ENCODE measurements at regions not wholly inside any gene's neighbourhood (a gene's known extent, or its start where the extent isn't known, plus 50 kb on each side); places are given as distances from the start of the nearest gene placed in this dataset.

DNA sequence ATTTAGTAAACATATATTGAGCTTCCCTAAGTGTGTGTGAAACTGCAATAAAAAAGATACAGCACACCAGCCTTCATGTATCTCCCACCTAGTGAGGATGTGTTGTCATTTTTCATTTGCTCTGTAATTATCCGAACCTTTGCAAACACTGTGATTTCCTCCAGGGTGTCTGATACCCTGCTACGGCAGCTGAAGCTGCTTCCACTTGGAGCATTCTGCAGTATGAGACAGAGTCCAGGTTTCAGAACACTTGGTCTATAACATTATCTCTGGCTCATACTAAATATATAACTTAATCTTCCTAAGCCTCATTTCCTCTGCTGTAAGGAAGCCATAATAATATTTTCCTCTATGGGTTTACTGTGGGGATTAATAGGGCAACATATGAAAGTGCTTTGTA, 1338.1 kb upstream of the SLC10A2 start:
- no peak overlapping the region for H3K4me2 ChIP-seq (ENCODE audit: insufficient read depth, low read length, poor library complexity, severe bottlenecking)
- H3K79me1 ChIP-seq (ENCODE audit: low read depth, low read length): no peaks in the 10 kb centered on the region
- H3K18ac ChIP-seq (ENCODE audit: low read length): no peak overlapping the region
- no peak overlapping the region for H3K4ac ChIP-seq (ENCODE audit: low read length)
- no peak overlapping the region for H2AK5ac ChIP-seq (ENCODE audit: low read depth, low read length)
- H4K91ac ChIP-seq (ENCODE audit: low read depth, low read length, poor library complexity): no peak overlapping the region
- H3K23ac ChIP-seq (ENCODE audit: low read depth, low read length, poor library complexity): no peak overlapping the region
- no peaks in the 10 kb centered on the region for H3K36me3 ChIP-seq (replicated peaks in 1 of 2; ENCODE audit: control insufficient read depth in 2 of 2, insufficient read depth in 2 of 2, low read length in 2 of 2)
- H3K27ac ChIP-seq (replicated peaks; ENCODE audit: low read length): no peak overlapping the region
- H2BK12ac ChIP-seq (ENCODE audit: low read length): no peak overlapping the region
- H3K4me3 ChIP-seq (ENCODE audit: low read length in 2 of 2): no peak overlapping the region
- H2BK15ac ChIP-seq (ENCODE audit: low read length): no peak overlapping the region
- H3K4me1 ChIP-seq (ENCODE audit: control insufficient read depth in 2 of 2, insufficient read depth in 1 of 2, low read depth in 1 of 2, low read length in 2 of 2): no peaks in the 10 kb centered on the region
- no peak overlapping the region for H2BK5ac ChIP-seq (ENCODE audit: low read length)
- no CpG with 5 or more reads among the region's 2 CpGs for WGBS, 2 donors (ENCODE audit: extremely low coverage in 2 of 2, insufficient read length in 2 of 2, insufficient replicate concordance in 1 of 2)
- DNase-seq (ENCODE audit: low spot score): no peak
- no peak overlapping the region for H3K14ac ChIP-seq (ENCODE audit: low read length)
- no peak overlapping the region for H2AFZ ChIP-seq (ENCODE audit: low read length)
- H3K27me3 ChIP-seq (ENCODE audit: control insufficient read depth in 3 of 3, insufficient read depth in 3 of 3, low read depth in 1 of 3, low read length in 3 of 3): no peaks in the 10 kb centered on the region
- no peak overlapping the region for H3K9ac ChIP-seq (ENCODE audit: low read depth, low read length, poor library complexity)
- H2BK120ac ChIP-seq (ENCODE audit: low read depth, low read length): no peak overlapping the region
- no peak overlapping the region for H4K8ac ChIP-seq (ENCODE audit: low read depth, low read length)
- no peaks in the 10 kb centered on the region for H3K9me3 ChIP-seq (replicated peaks in 1 of 2; ENCODE audit: control insufficient read depth in 2 of 2, insufficient read depth in 1 of 2, low read depth in 1 of 2, low read length in 2 of 2)

DNA sequence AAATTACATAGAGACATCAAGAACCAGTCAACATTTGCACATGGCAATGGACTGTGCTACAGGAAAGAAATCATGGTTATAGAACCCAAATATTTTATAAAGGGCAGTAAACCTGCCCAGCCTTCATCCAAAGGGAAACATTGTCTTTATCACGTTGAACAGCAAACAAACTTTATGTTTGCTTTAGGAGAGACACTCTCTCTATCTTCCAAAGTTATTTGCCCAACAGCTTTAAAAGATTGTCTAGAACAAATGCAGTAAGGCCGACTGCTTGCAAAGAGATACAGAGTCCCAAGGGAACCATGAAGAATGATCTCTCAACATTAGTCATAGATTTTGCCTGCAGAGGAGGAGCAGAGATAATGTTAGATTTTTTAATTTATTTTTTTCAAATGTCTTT, 1323.5 kb upstream of the SLC10A2 start:
- no peak overlapping the region for H3K23ac ChIP-seq (ENCODE audit: low read depth, low read length, poor library complexity)
- H3K27ac ChIP-seq (replicated peaks; ENCODE audit: low read length): no peak overlapping the region
- H3K4ac ChIP-seq (ENCODE audit: low read length): no peak overlapping the region
- no peaks in the 10 kb centered on the region for H3K79me1 ChIP-seq (ENCODE audit: low read depth, low read length)
- H3K27me3 ChIP-seq (ENCODE audit: control insufficient read depth in 3 of 3, insufficient read depth in 3 of 3, low read depth in 1 of 3, low read length in 3 of 3): no peaks in the 10 kb centered on the region
- H3K36me3 ChIP-seq (replicated peaks in 1 of 2; ENCODE audit: control insufficient read depth in 2 of 2, insufficient read depth in 2 of 2, low read length in 2 of 2): no peaks in the 10 kb centered on the region
- H3K4me2 ChIP-seq (ENCODE audit: insufficient read depth, low read length, poor library complexity, severe bottlenecking): no peak overlapping the region
- no peak for DNase-seq (ENCODE audit: low spot score)
- no peak overlapping the region for H3K14ac ChIP-seq (ENCODE audit: low read length)
- H2BK120ac ChIP-seq (ENCODE audit: low read depth, low read length): no peak overlapping the region
- no peak overlapping the region for H2BK12ac ChIP-seq (ENCODE audit: low read length)
- no peak overlapping the region for H3K18ac ChIP-seq (ENCODE audit: low read length)
- H2BK5ac ChIP-seq (ENCODE audit: low read length): no peak overlapping the region
- H2BK15ac ChIP-seq (ENCODE audit: low read length): no peak overlapping the region
- no CpG with 5 or more reads among the region's 2 CpGs for WGBS, 2 donors (ENCODE audit: extremely low coverage in 2 of 2, insufficient read length in 2 of 2, insufficient replicate concordance in 1 of 2)
- no peaks in the 10 kb centered on the region for H3K9me3 ChIP-seq (replicated peaks in 1 of 2; ENCODE audit: control insufficient read depth in 2 of 2, insufficient read depth in 1 of 2, low read depth in 1 of 2, low read length in 2 of 2)
- H2AFZ ChIP-seq (ENCODE audit: low read length): no peak overlapping the region
- no peak overlapping the region for H4K91ac ChIP-seq (ENCODE audit: low read depth, low read length, poor library complexity)
- H2AK5ac ChIP-seq (ENCODE audit: low read depth, low read length): no peak overlapping the region
- H4K8ac ChIP-seq (ENCODE audit: low read depth, low read length): no peak overlapping the region
- no peak overlapping the region for H3K9ac ChIP-seq (ENCODE audit: low read depth, low read length, poor library complexity)
- no peaks in the 10 kb centered on the region for H3K4me1 ChIP-seq (ENCODE audit: control insufficient read depth in 2 of 2, insufficient read depth in 1 of 2, low read depth in 1 of 2, low read length in 2 of 2)
- no peak overlapping the region for H3K4me3 ChIP-seq (ENCODE audit: low read length in 2 of 2)

DNA sequence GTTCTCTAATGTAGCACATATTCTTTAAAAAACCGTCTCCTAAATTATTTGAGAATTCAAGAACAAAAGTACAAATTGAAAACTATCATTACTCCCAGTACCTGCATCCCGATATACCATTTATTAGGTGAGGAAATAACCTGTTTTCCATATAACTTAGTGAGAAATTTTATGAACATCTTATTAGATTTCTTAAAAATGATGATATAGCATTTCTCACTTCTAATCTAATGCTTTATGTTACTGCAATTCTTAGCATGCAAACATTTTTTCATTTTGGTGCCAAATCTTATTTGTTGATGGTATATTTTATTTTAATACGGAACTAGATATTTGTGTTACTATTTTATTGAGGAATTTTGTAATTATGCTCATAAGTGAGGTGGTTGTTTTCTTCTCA, 1321.3 kb upstream of the SLC10A2 start:
- no peak overlapping the region for H2AFZ ChIP-seq (ENCODE audit: low read length)
- H3K27me3 ChIP-seq (ENCODE audit: control insufficient read depth in 3 of 3, insufficient read depth in 3 of 3, low read depth in 1 of 3, low read length in 3 of 3): no peaks in the 10 kb centered on the region
- no peaks in the 10 kb centered on the region for H3K4me1 ChIP-seq (ENCODE audit: control insufficient read depth in 2 of 2, insufficient read depth in 1 of 2, low read depth in 1 of 2, low read length in 2 of 2)
- H3K36me3 ChIP-seq (replicated peaks in 1 of 2; ENCODE audit: control insufficient read depth in 2 of 2, insufficient read depth in 2 of 2, low read length in 2 of 2): no peaks in the 10 kb centered on the region
- no peak overlapping the region for H3K18ac ChIP-seq (ENCODE audit: low read length)
- no peaks in the 10 kb centered on the region for H3K9me3 ChIP-seq (replicated peaks in 1 of 2; ENCODE audit: control insufficient read depth in 2 of 2, insufficient read depth in 1 of 2, low read depth in 1 of 2, low read length in 2 of 2)
- H2BK15ac ChIP-seq (ENCODE audit: low read length): no peak overlapping the region
- no CpG with 5 or more reads among the region's 3 CpGs for WGBS, 2 donors (ENCODE audit: extremely low coverage in 2 of 2, insufficient read length in 2 of 2, insufficient replicate concordance in 1 of 2)
- H3K23ac ChIP-seq (ENCODE audit: low read depth, low read length, poor library complexity): no peak overlapping the region
- H3K14ac ChIP-seq (ENCODE audit: low read length): no peak overlapping the region
- no peak overlapping the region for H3K4me3 ChIP-seq (ENCODE audit: low read length in 2 of 2)
- no peak overlapping the region for H2AK5ac ChIP-seq (ENCODE audit: low read depth, low read length)
- no peaks in the 10 kb centered on the region for H3K79me1 ChIP-seq (ENCODE audit: low read depth, low read length)
- no peak overlapping the region for H3K4ac ChIP-seq (ENCODE audit: low read length)
- no peak overlapping the region for H3K27ac ChIP-seq (replicated peaks; ENCODE audit: low read length)
- no peak for DNase-seq (ENCODE audit: low spot score)
- no peak overlapping the region for H3K4me2 ChIP-seq (ENCODE audit: insufficient read depth, low read length, poor library complexity, severe bottlenecking)
- no peak overlapping the region for H2BK5ac ChIP-seq (ENCODE audit: low read length)
- H4K8ac ChIP-seq (ENCODE audit: low read depth, low read length): no peak overlapping the region
- no peak overlapping the region for H4K91ac ChIP-seq (ENCODE audit: low read depth, low read length, poor library complexity)
- H2BK12ac ChIP-seq (ENCODE audit: low read length): no peak overlapping the region
- no peak overlapping the region for H3K9ac ChIP-seq (ENCODE audit: low read depth, low read length, poor library complexity)
- H2BK120ac ChIP-seq (ENCODE audit: low read depth, low read length): no peak overlapping the region

DNA sequence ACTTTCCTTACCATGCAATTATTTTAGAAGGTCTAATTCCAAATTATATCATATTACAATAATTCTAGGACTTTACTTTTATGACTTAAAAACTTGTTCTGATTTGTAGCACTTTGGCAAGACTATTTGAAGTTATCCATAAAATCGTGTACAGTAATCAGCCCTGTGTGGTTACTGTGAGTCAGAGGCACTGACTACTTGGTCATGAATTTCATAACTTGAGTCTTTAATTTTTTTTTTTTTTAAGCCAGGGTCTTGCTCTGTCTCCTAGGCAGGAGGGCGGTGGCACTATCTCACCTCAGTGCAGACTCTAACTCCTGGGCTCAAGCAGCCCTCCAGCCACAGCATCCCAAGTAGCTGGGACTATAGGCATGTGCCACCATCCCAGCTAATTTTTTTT, 1319.2 kb upstream of the SLC10A2 start:
- Histone ChIP-seq H3K79me1 (ENCODE audit: low read depth, low read length) (no peaks in the 10 kb centered on the region), H3K9me3 (replicated peaks in 1 of 2; ENCODE audit: control insufficient read depth in 2 of 2, insufficient read depth in 1 of 2, low read depth in 1 of 2, low read length in 2 of 2) (no peaks in the 10 kb centered on the region), H2BK120ac (ENCODE audit: low read depth, low read length) (no peak overlapping the region), H3K4me2 (ENCODE audit: insufficient read depth, low read length, poor library complexity, severe bottlenecking) (no peak overlapping the region), H4K91ac (ENCODE audit: low read depth, low read length, poor library complexity) (no peak overlapping the region), H3K14ac (ENCODE audit: low read length) (no peak overlapping the region), H2BK12ac (ENCODE audit: low read length) (no peak overlapping the region), H3K23ac (ENCODE audit: low read depth, low read length, poor library complexity) (no peak overlapping the region), H3K27ac (replicated peaks; ENCODE audit: low read length) (no peak overlapping the region), H2AFZ (ENCODE audit: low read length) (no peak overlapping the region), H3K4ac (ENCODE audit: low read length) (peak overlapping the region; percentile 11), H2AK5ac (ENCODE audit: low read depth, low read length) (no peak overlapping the region), H3K36me3 (replicated peaks in 1 of 2; ENCODE audit: control insufficient read depth in 2 of 2, insufficient read depth in 2 of 2, low read length in 2 of 2) (no peaks in the 10 kb centered on the region), H3K9ac (ENCODE audit: low read depth, low read length, poor library complexity) (no peak overlapping the region), H4K8ac (ENCODE audit: low read depth, low read length) (no peak overlapping the region), H3K27me3 (ENCODE audit: control insufficient read depth in 3 of 3, insufficient read depth in 3 of 3, low read depth in 1 of 3, low read length in 3 of 3) (no peaks in the 10 kb centered on the region), H2BK15ac (ENCODE audit: low read length) (no peak overlapping the region), H3K4me1 (ENCODE audit: control insufficient read depth in 2 of 2, insufficient read depth in 1 of 2, low read depth in 1 of 2, low read length in 2 of 2) (no peaks in the 10 kb centered on the region), H2BK5ac (ENCODE audit: low read length) (no peak overlapping the region), H3K18ac (ENCODE audit: low read length) (no peak overlapping the region), H3K4me3 (ENCODE audit: low read length in 2 of 2) (no peak overlapping the region)
- WGBS, 2 donors (ENCODE audit: extremely low coverage in 2 of 2, insufficient read length in 2 of 2, insufficient replicate concordance in 1 of 2): no CpG with 5 or more reads among the region's 2 CpGs
- no peak for DNase-seq (ENCODE audit: low spot score)

All from neuronal stem cell (in vitro differentiated cells).